NCI-H2081 treated with DMSO at 0.1 percent for 48 hours (cell line): ENCODE measurements at regions not wholly inside any gene's neighbourhood (a gene's known extent, or its start where the extent isn't known, plus 50 kb on each side); places are given as distances from the start of the nearest gene placed in this dataset.

Experiments used
- DNase-seq: peaks from one replicate; lab custom pipeline; 2025; lab: John Stamatoyannopoulos, UW

DNA sequence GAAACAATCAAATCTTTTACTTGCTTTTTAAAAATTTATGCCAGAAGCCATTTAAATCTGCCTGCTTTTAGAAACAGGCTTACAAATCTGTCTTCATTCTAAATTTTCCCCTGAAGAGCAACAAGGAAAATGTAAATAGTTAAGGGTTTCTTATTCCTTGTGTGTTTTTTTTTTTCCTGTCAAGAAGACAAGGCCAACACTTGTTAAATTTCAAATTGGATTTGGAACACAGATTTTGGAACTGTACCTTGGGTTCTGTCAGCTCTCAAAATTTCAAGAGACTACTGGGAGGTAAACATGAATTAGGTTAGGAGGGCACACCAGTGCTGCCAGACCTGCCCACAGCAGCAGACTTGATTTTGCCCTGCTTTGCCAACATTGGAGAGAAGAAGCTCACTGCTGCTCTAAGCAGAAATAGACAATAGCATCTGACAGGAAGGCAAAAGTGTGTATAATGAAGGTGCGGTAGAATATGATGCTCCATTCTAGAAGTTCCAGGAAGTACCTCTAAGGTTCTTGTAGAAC lies 121.7 kb downstream of the NHLRC3 start:
- no peak for DNase-seq

DNA sequence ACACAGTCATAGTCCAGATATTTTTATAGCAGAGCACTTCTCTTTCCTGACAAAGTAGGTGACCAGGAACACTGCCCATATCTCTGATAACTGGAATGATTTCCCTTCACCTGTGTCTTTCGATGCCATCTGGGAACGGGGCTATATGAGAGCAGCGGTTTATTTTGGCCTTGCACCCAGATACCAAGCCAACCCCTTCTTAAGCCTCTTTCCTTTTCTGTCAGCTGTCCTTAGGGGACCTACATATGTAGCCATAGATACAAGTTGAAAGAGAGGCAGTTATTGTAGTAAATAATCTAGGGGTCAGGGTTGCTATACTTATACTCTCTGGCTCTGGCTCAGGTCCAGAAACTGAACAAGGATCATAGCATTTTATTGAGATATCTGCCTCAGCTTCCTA lies 128.8 kb downstream of the NHLRC3 start:
- DNase-seq: no peak

DNA sequence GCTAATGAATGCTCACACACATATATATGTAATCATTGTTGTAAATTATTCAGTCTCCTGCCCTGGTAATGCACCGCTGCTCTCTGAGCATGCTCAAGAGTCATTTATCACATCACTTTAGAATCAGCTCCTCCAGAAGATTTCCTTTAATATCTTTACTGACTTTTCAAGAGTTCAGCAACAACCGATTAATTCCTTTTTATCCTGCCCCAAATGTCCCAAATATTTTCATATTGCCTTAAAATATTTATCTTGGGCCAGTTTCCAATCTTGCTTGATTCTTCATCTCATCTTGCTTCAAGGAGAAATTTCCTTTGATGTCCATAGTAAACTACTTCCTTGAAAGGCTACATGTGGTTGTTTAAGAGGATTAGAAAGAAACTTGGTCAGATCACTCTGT lies 132.5 kb downstream of the NHLRC3 start:
- DNase-seq: no peak

DNA sequence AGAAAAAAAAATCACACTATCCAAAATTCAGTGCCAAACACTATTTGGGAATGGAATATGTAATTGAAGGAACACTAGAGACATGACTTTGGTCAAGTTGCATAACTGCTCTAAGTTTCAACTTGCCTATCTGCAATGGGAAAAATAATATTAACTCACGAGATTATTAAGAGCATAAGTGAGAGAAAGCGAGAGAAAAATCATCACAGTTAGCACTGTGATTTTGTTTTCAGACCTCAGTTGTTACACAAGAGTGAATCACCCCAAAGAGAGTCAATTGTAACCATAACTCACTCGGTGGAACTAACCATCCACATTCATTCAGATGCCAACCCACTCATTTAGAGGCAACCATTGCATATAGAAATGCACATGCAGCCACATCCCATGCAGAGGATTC lies 147.1 kb downstream of the NHLRC3 start:
- DNase-seq: no peak

DNA sequence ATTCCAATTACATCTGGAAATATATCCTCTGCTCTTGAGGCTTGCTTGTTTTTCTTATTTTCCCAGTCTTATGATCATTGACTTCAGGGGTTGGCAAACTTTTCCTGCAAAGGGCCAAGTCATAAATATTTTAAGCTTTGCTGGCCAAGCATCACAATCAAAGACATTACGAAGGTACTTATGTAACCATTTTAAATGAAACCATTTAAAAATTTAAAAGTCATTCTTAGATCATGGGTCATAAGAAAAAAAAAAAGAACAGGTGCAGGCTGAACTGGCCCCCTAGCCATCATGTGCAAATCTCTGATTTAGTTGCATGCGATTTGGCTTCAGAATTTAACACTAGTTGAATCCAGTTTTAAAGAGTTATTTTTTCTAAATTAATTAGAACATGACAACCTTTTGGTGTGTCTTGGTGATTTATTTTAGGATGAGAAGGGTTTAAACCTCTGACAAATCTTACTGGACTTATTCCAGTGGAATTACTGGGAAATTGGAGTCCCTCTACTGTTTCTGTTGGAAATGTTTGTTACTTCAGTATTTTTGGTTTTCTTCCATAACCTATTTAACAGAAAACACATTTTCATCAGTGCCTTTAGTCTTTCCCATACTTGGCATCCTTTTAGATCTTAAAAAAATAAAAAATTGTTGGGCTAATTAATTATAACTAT lies 148.1 kb downstream of the NHLRC3 start:
- DNase-seq: no peak

DNA sequence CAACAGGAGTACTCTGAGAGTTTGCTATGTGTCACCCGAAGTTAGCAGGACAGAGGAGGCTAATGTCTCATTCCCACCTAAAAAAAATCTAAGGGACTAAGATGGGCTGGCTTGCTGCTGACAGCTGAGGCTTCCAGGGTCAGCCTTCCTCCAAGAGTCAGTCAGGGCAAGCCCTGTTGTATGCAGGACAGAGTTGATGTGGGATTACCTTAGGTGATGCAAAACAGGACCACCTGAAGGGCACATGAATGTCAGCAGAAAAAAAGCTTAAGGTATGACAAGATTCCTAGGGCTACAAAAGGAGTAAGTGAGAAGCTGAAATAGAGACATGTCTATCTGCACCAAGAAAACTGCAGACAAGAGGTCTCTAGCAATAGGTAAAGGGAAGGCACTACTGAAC lies 151.5 kb downstream of the NHLRC3 start:
- no peak for DNase-seq

DNA sequence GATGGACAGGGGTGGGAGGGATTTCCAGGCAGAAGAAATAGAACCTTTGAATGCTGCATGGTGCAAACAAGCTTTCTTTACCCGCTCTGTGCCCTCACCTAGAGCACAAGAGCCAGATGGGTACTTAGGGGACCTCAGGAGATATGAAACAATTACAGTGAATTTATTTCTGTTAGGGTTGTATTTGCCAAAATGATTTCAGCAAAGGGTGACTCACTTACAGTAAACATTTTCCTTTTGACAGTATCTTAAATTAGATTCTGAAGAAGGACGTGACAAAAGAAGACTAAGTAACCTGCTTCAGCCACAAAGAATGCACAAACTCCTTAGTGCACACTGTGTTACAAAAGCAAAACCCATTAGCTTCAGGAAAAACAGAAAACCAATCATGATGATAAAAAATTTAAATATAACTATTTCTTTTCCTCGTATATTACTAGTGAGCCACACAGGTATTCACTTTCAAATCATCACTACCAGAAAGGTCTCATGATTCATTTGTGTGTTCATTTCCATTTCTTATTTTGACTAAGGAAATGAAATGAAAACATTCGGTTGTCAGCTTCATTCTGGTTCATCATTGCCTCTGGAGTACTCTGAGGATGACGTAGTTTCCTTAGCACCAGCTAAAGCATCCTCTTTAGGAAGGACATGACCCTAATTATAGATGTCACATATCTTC lies 158.8 kb downstream of the NHLRC3 start:
- no peak for DNase-seq

DNA sequence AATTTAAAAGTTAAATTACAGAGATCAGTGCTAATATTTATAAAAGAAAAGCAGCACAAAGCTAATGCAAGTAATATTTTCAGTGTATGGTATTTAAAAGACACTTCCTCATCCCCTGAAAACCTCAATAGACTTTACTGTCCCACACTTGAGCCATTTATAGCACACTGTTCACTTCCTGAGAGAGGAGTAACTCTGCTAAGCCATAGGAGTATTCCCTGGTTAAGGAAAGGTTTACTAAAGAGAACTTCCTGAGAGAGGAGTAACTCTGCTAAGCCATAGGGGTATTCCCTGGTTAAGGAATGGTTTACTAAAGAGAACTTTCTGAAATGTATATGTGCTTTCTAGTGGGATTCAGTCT lies 159.4 kb downstream of the NHLRC3 start:
- no peak for DNase-seq

DNA sequence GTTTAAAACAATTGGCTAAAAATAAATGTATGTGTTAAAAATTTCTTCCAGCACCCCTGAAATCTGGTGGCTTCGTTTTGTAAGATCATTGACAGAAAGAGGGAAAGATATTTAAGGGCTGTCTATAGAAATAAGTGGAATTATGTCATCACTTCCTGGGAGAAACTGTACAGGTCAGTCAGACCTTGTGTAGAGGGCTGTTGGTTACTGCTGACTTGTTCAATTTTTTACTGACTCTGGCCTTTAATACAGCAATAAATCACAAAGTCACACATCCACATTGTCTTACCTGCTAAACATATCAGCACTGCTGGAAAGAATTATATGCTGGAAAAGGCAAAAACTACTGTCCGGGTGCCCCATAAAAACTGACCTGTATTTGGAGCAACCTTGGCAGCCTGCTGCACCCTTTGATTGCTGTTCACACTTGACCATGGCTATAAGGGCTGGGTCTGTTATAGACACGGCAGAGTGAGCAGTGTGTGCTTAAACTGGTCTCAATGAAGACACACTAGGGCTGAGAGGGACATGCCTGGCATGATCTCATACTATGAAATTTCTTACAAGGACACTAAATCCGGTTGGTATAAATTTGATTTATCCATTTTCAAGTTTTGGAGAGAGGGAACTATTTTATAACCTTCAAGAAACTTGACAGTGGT lies 162.1 kb downstream of the NHLRC3 start:
- DNase-seq: no peak

DNA sequence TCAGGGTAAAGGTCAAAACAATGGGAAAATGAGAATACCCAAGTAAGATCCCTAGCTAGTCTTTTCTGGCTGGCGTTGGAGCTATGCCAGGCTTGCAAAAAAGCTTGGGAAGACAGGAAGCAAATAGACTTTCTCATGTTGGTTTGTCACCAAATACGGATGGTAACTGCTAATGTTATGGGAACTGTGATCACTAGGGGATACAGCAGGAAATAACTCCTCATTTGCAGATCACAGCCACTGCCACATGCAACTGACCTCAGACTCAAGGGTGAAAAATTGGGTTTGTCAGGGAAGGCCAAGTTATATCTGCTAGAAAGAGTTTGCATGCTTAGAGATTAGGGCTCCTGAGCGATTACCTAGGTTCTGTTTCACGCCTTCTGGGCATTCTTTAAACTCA lies 162.9 kb downstream of the NHLRC3 start:
- no peak for DNase-seq

DNA sequence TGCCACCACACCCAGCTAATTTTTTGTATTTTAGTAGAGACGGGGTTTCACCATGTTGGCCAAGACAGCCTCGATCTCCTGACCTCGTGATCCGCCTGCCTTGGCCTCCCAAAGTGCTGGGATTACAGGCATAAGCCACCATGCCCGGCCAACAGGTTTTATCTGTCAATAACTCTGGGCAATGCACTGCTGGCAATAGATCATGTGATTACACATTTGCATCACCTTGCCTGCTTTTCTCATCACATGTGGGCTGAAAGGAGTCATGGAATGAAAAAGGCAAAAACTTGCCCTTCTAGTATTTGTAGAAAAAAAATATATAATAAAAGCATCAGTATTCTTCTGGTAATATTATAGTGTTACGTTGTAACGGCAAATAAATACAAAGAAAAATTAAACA lies 164.5 kb downstream of the NHLRC3 start:
- no peak for DNase-seq

DNA sequence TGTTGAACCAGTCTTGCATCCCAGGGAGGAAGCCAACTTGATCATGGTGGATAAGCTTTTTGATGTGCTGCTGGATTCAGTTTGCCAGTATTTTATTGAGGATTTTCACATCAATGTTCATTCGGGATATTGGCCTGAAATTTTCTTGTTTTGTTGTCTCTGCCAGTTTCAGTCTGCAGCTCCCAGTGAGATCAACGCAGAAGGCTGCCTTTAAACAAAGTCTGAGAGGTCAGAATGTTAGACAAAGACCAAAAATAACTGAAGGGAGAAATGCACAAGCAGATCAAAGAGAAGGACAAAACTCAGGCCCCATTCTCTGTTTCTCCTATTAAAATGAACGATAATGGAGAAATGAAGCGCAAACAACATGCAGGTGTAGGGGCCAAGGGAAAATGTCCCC lies 170.4 kb downstream of the NHLRC3 start:
- no peak for DNase-seq

DNA sequence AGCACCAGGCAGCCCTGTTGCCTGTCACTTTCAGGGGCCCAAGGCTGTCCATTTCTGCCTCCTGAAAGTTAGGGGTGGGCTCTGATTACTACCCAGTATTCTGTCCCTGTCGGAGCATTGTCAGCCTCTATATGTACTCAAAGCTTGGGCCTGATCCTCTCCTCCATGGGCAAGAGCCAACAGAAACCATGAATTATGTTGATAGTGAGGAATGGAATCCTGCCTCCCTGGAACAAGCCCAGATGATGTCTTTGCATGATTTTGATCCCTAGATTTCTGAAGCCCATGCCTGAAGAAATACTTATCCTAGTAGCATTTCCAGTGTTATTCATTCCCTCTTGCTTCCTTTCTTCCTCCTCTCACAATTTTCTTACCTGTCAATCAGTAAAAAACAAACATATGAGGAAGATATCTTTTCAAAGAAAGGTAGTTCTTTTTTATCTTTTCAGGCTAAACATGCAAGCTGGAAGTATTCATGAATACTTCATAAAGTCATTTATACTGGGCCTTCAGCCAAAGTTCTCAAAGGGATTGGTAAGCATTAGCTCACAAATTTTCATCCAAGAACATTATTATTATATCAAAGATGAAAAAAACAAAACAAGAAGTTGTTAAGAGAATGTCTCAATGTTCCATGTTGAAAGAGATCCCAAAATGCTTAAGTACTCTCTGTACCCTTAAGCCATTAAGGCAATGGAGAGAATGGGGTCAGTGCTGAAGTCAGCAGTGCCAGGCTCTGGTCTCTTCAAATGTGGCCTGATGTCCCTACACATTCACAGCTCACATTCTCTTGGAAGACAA lies 171.7 kb downstream of the NHLRC3 start:
- no peak for DNase-seq

DNA sequence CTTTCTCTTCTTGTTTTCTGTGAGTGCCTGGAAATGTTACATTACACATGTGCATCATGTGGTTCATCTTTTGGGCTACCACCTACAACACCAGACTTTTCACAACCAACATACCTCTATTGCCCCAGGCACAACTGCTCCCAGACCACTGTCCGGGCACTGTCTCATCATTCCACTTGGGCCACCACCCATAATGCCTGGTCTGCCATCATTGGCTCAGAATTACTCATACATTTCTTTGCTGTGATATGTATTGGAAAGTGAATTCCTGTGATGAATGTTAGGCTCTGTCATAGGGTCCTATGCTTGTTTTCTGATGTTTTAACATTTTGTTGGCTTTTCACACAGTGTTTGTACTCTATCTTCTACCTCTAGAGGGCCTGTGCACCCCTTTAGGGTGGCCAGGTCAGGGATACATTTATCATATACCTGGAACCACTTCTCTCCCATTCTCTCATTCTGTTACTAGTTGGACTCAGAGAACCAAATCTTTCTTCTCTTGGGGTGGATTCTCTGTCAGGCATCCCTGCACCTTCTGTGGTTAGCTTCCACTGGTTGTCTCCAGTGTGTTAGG lies 172.8 kb downstream of the NHLRC3 start:
- no peak for DNase-seq

DNA sequence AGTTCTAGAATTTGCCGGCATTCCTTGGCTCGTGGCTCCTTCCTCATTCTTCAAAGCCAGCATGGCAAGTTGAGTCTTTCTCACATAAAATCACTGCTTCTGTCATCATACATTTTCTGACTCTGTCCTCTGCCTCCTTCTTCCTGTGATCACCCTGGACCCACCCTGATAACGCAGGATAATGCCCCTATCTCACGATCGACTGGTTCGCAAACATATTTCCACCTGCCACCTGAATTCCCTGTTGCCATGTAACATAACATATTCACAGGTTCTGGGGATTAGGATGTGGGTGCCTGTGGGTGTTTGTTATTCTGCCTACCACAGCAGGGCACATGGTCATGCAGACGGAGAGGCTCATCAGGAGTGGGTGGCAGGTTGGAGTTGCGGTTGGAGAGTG lies 177.7 kb downstream of the NHLRC3 start:
- DNase-seq: no peak

DNA sequence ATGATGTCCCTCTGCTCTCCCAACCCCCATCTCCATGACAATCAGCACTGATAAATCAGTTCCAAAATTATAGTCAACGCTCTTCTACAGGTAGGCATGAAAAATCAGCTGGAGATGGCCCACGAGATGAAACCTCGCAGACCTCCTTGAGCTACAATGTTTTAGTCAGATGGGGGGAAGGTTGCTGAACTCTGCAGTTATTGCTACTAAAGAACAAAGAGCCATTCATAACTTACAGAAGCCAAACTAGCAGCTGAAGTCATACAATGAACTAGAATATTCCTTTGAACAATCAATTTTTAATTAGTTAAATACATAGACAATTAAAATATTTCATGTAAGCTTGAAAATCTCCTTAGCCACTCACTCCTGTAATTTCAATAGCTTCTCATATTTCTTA lies 179.2 kb downstream of the NHLRC3 start:
- DNase-seq: no peak

DNA sequence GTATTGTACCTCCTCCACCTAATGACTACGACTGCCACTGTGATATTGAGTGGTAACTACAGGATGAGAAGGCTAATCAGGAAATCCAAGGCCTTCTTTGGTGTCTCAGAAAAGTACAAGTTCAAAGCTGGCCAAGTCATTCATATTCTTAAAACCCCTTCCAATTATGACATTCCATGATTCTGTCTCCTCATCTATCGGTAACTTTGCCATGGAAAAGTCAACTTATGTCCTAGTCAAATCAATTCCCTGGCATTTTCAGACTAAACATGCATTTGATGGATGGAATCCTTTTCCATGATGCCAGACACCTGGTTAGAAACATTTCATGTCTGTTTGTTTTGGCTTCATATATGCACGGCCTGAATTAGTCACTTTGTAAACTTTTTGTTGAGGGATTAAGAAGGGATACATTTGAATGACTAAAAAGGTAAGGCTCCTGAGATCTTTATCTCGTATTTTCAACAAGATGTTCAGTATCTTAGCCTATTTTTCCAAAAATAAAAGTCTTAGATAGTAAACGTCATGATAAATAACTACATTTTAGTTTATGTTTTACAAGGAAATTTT lies 186.5 kb downstream of the NHLRC3 start:
- DNase-seq: no peak

DNA sequence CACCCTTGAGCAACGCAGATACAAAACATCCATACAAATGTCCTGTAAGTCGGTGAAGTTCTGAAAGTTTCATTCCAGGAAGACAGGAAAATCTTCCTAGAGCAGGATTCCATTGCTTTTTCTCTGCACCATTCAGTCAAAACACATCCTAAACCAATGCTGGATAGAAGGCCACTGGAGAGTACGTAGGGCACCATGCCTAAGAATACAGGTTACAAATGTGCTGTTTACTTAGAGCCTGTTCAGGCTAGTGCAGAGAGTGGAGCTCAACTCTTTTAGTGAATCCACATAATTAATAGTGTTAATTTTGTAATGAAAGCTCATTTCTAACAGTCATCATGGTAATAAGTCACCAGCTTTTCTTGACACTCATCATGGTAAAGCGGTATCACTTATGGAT lies 187.6 kb downstream of the NHLRC3 start:
- DNase-seq: no peak

DNA sequence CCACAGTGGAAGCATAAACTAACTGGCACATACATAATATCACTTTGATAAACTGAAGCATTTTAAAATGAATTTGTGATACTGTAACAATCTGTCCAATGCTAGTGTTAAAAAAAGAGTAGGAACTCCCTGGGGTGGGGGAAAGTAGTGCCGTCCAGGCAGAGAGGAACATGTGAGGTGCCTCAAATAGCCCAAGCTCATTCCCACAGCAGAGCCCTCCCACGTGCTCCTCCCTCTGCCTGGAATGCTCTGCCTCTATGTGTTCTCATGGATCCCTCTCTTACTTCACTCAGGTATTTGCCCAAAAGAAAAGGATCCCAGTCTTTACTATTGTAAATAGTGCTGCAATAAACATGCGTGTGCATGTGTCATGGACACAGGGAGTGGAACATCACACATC lies 188.1 kb downstream of the NHLRC3 start:
- DNase-seq: no peak

DNA sequence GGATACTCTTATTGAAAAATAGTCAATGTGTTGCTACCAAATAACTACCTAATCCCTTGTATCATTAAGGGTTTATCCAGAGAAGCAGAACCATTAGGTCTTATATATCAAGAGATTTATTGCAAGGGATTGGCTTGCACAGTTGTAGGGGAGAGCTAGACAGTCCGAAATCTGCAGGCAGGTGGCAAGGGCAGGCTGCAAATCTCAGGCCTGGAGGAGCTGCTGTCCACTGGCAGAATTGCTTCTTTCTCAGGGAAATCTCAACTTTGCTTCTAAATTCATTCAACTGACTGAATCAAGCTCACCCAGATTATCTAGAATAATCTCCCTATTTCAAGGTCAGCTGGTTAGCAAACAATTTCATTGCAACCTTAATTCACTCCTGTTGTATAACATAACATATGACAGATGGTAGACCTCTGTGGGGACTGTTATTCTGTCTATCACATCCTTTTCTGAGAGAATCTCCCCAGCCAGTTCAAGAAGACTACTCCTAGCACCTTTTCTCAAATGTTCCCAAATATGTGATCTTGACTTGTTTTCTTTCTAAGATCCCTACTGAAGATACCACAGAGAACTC lies 194.2 kb downstream of the NHLRC3 start:
- DNase-seq: no peak

DNA sequence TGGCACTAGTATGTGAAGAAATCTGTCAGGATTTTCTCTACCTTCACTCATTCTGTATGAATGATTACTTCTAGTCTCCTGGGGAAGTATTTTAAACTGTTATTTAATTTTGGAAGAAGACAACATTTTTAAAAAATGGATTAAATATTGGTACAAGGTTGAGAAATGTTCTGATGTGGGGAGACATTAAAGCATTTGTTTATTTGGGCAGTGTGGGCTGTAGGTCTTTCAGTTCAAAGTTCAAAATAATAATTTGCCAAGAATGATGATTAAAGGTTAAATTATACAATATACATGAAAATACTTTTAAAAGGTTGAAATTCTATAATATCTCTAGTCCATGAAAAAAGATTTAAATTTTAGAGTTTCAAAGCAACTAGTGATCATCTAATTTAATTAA lies 194.7 kb downstream of the NHLRC3 start:
- no peak for DNase-seq

DNA sequence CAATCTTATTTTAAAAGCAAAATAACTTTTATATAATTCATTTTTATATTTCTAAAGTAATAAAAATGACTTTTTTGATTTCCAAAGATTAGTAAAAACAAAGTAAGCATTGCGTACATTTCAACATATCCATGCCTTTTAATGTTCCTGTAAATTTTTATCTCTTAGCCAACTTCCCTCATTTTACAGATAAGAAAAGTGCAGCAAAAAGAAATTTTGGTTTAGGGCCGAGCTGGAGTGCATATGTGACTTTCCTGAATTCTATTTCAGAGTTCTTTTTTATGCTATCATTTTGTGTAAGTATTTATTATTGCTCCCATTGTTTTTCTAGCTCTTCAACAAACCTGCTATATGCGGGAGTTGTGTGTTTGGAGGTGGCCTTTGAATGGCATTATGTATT lies 195.3 kb downstream of the NHLRC3 start:
- no peak for DNase-seq
